Gastroesophageal sphincter (tissue), 4 donors: ENCODE measurements at regions not wholly inside any gene's neighbourhood (a gene's known extent, or its start where the extent isn't known, plus 50 kb on each side); places are given as distances from the start of the nearest gene placed in this dataset.
"Not testable (repeated sequence)": the region's sequence is repeated elsewhere in the genome, so short reads cannot be mapped to it uniquely, and the experiment has no call there.

Experiments
- ATAC-seq: fragments of 150-250 bp; one replicate; pipeline ENCODE4 v1.9.1; 2016; ENCODE audit warnings: mild to moderate bottlenecking, moderate library complexity
- H3K27ac ChIP-seq, 4 donors: fragments of 200-600 bp; sonication (generic) in 3 of 4; 1 replicate in 3 of 4; 2 replicates in 1 of 4; pipeline ENCODE4 v1.5.1; 2016 to 2019
- H3K27me3 ChIP-seq: fragments of 200-600 bp; sonication (generic); one replicate; pipeline ENCODE4 v1.5.1; 2019
- H3K36me3 ChIP-seq, 2 donors: fragments of 200-600 bp; sonication (generic); one replicate each; pipeline ENCODE4 v1.5.1; 2019; ENCODE audit warnings: control low read depth in 1 of 2
- H3K4me1 ChIP-seq, 3 donors: fragments of 200-600 bp; sonication (generic); 1 replicate in 2 of 3; 2 replicates in 1 of 3; pipeline ENCODE4 v1.5.1; 2016 to 2019; ENCODE audit warnings: control low read depth in 2 of 3
- H3K4me3 ChIP-seq, 2 donors: fragments of 200-600 bp; sonication (generic); one replicate each; pipeline ENCODE4 v1.5.1; 2019; ENCODE audit warnings: mild to moderate bottlenecking in 1 of 2, moderate library complexity in 1 of 2
- H3K9me3 ChIP-seq, 3 donors: fragments of 200-600 bp; sonication (generic); one replicate each; pipeline ENCODE4 v1.5.1; 2017 to 2019; ENCODE audit warnings: control low read depth in 2 of 3
- EP300 ChIP-seq: sonication (generic); formaldehyde crosslinking; IDR thresholded peaks from one replicate; pipeline ENCODE4 v1.6.1; 2017; ENCODE audit warnings: antibody characterized with exemption, mild to moderate bottlenecking
- POLR2A ChIP-seq, 2 donors: fragments of 450-650 bp; IDR thresholded peaks; one replicate each; pipeline ENCODE4 v1.6.1; 2017; ENCODE audit warnings: antibody characterized with exemption in 2 of 2, mild to moderate bottlenecking in 2 of 2, moderate library complexity in 1 of 2
- POLR2AphosphoS5 ChIP-seq: sonication (generic); formaldehyde crosslinking; IDR thresholded peaks from one replicate; pipeline ENCODE4 v1.6.1; 2017; ENCODE audit warnings: antibody characterized with exemption
- WGBS, 2 donors: methylation state at CpG; one replicate each; pipeline ENCODE4 v1.1.5; 2018; ENCODE audit warnings: low coverage in 1 of 2; 5-methylcytosine and 5-hydroxymethylcytosine counted together
- TF ChIP-seq, protein P1 (sequence below), 4 experiments: fragments of 200-600 bp in 2 of 4; fragments of 450-650 bp in 2 of 4; sonication (generic) in 1 of 4; IDR thresholded peaks; one replicate each; pipeline ENCODE4 v1.5.1; 2017 to 2019; ENCODE audit warnings: antibody characterized with exemption in 4 of 4, mild to moderate bottlenecking in 2 of 4, moderate library complexity in 2 of 4

DNA sequence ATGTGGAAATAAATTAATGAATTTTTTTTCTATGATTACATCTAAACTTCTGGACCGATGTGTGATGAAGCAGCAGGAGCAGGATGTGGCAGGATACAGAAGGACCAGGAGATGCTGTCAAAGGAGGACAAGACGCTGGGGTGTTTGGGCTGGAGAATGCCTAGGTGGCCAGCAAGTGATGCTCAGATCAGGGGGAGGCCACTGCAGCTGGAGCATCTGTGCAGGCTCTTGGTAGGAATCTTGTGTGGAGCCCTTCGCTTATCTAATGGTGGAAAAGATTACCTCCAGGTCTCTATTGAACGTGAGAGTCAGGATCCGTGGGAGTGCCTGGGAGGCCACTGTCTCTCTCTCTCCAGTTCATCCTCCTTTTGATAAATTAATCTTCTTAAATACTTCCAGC, 79.8 kb downstream of the MRPL36 start:
- H3K4me1 ChIP-seq: no peaks in the 10 kb centered on the region
- H3K4me3 ChIP-seq: no peak overlapping the region
- H3K27ac ChIP-seq: no peak overlapping the region
- H3K9me3 ChIP-seq: peaks cover 0 to 39% (median 0%) of the 10 kb centered on the region in 3 donors
- no peaks in the 10 kb centered on the region for H3K36me3 ChIP-seq
- WGBS, 2 donors: 54 to 71% methylated on average over 4 to 5 of the region's 5 CpGs
- TF ChIP-seq, protein P1, sequence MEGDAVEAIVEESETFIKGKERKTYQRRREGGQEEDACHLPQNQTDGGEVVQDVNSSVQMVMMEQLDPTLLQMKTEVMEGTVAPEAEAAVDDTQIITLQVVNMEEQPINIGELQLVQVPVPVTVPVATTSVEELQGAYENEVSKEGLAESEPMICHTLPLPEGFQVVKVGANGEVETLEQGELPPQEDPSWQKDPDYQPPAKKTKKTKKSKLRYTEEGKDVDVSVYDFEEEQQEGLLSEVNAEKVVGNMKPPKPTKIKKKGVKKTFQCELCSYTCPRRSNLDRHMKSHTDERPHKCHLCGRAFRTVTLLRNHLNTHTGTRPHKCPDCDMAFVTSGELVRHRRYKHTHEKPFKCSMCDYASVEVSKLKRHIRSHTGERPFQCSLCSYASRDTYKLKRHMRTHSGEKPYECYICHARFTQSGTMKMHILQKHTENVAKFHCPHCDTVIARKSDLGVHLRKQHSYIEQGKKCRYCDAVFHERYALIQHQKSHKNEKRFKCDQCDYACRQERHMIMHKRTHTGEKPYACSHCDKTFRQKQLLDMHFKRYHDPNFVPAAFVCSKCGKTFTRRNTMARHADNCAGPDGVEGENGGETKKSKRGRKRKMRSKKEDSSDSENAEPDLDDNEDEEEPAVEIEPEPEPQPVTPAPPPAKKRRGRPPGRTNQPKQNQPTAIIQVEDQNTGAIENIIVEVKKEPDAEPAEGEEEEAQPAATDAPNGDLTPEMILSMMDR (IDR thresholded peaks at IDR 0.05): no peak
- TF ChIP-seq EP300 (no peak), POLR2AphosphoS5 (no peak), POLR2A (IDR thresholded peaks at IDR 0.05) (no peak)
- peaks cover 13% of the 10 kb centered on the region for H3K27me3 ChIP-seq
- no peak for ATAC-seq

DNA sequence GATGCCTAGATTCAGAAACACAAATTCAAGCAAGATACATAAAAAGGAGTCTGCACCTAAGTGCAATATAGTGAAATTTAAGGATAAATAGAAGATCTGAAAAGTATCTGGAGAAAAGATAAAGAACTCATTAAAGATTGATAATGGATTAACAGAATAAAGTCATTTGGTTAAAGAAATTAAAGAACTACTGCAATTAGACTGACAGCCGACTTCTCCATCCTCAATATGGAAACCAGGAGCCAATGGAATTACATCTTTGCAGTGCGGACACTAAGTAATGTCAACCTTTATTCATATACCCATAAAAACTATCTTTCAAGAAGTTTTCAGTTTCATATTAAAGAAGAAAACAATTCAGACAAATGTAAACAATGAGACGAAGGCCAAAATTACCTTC, 81.0 kb downstream of the MRPL36 start:
- Histone ChIP-seq H3K27ac (no peak overlapping the region), H3K4me3 (no peak overlapping the region), H3K27me3 (peaks cover 8% of the 10 kb centered on the region), H3K9me3 (peaks cover 0 to 39% (median 0%) of the 10 kb centered on the region in 3 donors), H3K36me3 (no peaks in the 10 kb centered on the region), H3K4me1 (no peaks in the 10 kb centered on the region)
- TF ChIP-seq POLR2A (IDR thresholded peaks at IDR 0.05) (no peak), EP300 (no peak), POLR2AphosphoS5 (no peak)
- TF ChIP-seq, protein P1 (IDR thresholded peaks at IDR 0.05): no peak
- WGBS, 2 donors: 58 to 81% methylated on average over 3 of the region's 3 CpGs
- ATAC-seq: no peak

DNA sequence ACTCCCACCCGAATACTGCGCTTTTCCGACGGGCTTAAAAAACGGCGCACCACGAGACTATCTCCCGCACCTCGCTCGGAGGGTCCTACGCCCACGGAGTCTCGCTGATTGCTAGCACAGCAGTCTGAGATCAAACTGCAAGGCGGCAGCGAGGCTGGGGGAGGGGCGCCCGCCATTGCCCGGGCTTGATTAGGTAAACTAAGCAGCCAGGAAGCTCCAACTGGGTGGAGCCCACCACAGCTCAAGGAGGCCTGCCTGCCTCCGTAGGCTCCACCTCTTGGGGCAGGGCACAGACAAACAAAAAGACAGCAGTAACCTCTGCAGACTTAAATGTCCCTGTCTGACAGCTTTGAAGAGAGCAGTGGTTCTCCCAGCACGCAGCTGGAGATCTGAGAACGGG, 89.5 kb downstream of the MRPL36 start:
- not testable (repeated sequence) for H3K4me1 ChIP-seq, H3K9me3 ChIP-seq, H3K27ac ChIP-seq, H3K36me3 ChIP-seq, ATAC-seq, H3K4me3 ChIP-seq
- no CpG with 5 or more reads among the region's 21 CpGs for WGBS, 2 donors
- H3K27me3 ChIP-seq: peaks cover 39% of the 10 kb centered on the region

DNA sequence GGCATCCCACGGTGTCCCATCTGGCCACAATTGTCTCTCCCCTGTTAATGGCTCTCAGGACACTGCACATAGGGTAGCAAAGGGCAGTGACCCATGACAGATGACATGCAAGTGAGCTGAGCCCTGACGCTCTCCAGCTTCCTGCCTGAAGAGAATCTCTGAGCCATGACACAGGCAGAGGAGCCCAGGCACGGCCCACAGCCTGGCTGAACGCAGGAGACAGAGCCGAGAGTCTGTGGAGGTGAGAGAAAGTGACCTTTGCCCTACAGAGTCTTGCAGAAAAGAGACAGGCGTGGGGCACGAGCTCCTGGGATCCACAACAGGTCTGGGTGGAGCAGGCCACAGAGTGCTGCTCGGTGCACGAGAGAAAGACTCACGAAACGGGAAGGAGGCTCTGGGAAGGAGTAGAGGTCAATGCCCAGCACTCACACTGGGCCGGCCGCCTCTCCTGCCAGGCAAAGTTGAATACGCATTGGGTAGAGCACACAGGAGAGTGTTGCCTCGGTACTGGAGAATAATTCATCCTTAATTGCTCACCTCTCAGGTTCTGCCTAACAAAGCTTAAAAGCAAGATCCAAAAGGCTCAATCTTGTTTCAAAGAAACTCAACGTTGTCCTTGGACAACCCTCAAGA, 90.3 kb downstream of the MRPL36 start:
- no peak overlapping the region for H3K4me3 ChIP-seq
- 20 to 39% methylated on average over 4 to 11 of the region's 16 CpGs for WGBS, 2 donors
- TF ChIP-seq POLR2AphosphoS5 (no peak), POLR2A (IDR thresholded peaks at IDR 0.05) (no peak), EP300 (no peak)
- TF ChIP-seq, protein P1 (IDR thresholded peaks at IDR 0.05): no peak

DNA sequence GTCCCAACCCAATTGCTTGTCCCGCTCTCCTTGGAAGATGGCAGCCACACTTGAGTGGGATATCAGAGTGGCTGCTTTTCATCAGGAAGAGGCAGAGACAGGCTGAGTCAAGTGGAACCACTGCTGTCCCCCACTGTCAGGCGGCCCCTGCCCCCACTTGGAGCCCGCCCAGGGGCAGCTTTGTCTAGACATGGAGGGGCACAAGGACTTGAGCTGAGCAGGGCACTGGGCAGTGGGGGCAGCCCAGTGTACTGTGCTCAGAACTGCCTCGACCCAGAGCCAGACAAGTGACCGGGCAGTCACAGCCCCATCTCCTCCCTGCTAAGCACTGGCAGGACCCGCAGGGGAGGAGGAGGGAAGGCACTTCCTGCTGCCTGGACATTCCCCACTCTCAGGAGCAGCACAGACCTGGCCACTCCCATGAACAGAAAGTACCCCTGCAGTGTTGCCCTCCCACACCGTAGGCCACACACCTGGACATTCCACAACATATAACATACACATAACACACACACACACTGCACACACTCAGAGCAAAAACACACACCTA, 91.0 kb downstream of the MRPL36 start:
- WGBS, 2 donors: 29% methylated on average over 1 of the region's 7 CpGs; no CpG with 5 or more reads in 1 of the 2 donors
- H3K9me3 ChIP-seq: no peaks in the 10 kb centered on the region
- H3K27ac ChIP-seq: no peak overlapping the region
- no peak for TF ChIP-seq POLR2AphosphoS5
- TF ChIP-seq, protein P1 (IDR thresholded peaks at IDR 0.05): no peak
- no peak for TF ChIP-seq EP300
- no peak for TF ChIP-seq POLR2A (IDR thresholded peaks at IDR 0.05)
- H3K36me3 ChIP-seq: no peaks in the 10 kb centered on the region
- ATAC-seq: no peak
- no peaks in the 10 kb centered on the region for H3K4me1 ChIP-seq
- H3K27me3 ChIP-seq: peaks cover 53% of the 10 kb centered on the region
- no peak overlapping the region for H3K4me3 ChIP-seq

More for the DNA sequence above, 90.3 kb downstream of the MRPL36 start:
- no peaks in the 10 kb centered on the region for H3K4me1 ChIP-seq
- no peak overlapping the region for H3K27ac ChIP-seq
- H3K36me3 ChIP-seq: no peaks in the 10 kb centered on the region
- peaks cover 47% of the 10 kb centered on the region for H3K27me3 ChIP-seq
- H3K9me3 ChIP-seq: no peaks in the 10 kb centered on the region
- no peak for ATAC-seq
